D721Med (cell line): ENCODE measurements at regions not wholly inside any gene's neighbourhood (a gene's known extent, or its start where the extent isn't known, plus 50 kb on each side); places are given as distances from the start of the nearest gene placed in this dataset.

Experiments used
- DNase-seq: peaks from one replicate; pipeline ENCODE4 v3.0.0; 2011; ENCODE audit warnings: low spot score; ENCODE audit not compliant: insufficient read length
- FAIRE-seq: peaks from 2 replicates; lab custom pipeline; 2011; peaks lifted over from hg19 to GRCh38; lab: Jason Lieb, UNC
- TF ChIP-seq, protein P1 (sequence below): IDR thresholded peaks from 2 replicates; pipeline ENCODE4 v1.5.1; 2012; ENCODE audit warnings: mild to moderate bottlenecking, control low read depth; ENCODE audit not compliant: insufficient read depth; ENCODE audit errors: missing control alignments

DNA sequence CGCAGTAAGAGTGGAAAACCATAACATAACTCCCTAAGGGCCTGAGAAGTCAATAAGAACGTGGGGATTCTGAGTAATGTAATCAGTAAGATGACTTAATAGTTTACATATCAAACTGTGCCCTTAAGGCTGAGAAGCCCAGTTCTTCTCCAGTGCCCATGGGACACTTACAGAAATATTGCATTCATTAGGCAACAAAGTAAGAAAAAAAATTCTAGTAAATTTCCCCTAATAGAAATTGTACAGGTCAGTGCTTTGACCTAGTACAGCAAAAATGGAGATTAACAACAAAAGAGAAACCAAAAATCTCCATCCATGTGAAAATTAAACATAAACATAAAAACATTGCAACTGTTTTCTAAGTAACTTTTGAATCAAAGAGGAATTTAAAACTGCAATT is 139.8 kb upstream of the HS6ST1 start:
- no peak for DNase-seq
- FAIRE-seq = no peak
- TF ChIP-seq, protein P1, sequence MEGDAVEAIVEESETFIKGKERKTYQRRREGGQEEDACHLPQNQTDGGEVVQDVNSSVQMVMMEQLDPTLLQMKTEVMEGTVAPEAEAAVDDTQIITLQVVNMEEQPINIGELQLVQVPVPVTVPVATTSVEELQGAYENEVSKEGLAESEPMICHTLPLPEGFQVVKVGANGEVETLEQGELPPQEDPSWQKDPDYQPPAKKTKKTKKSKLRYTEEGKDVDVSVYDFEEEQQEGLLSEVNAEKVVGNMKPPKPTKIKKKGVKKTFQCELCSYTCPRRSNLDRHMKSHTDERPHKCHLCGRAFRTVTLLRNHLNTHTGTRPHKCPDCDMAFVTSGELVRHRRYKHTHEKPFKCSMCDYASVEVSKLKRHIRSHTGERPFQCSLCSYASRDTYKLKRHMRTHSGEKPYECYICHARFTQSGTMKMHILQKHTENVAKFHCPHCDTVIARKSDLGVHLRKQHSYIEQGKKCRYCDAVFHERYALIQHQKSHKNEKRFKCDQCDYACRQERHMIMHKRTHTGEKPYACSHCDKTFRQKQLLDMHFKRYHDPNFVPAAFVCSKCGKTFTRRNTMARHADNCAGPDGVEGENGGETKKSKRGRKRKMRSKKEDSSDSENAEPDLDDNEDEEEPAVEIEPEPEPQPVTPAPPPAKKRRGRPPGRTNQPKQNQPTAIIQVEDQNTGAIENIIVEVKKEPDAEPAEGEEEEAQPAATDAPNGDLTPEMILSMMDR = no peak

DNA sequence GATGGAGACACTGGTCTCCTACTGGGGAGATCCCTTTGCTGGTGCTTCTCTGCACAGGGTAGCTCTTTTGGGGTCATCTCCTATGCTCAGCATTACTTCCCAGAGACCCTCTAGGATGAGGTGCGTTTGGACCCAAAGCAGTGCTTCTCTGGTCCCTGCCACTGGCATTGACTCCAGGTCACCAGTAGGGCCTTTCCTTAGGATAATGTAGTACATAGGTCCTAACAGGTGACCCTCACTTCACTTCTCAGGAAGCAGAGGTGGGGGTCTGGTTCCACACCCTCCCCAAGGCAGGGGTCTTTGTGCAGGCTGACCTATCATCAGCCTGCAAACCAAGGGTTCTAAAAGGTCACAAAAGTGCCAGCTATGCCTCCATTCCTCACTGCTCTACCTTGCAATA is 145.8 kb upstream of the HS6ST1 start:
- TF ChIP-seq, protein P1 = no peak
- no peak for FAIRE-seq
- DNase-seq = no peak

DNA sequence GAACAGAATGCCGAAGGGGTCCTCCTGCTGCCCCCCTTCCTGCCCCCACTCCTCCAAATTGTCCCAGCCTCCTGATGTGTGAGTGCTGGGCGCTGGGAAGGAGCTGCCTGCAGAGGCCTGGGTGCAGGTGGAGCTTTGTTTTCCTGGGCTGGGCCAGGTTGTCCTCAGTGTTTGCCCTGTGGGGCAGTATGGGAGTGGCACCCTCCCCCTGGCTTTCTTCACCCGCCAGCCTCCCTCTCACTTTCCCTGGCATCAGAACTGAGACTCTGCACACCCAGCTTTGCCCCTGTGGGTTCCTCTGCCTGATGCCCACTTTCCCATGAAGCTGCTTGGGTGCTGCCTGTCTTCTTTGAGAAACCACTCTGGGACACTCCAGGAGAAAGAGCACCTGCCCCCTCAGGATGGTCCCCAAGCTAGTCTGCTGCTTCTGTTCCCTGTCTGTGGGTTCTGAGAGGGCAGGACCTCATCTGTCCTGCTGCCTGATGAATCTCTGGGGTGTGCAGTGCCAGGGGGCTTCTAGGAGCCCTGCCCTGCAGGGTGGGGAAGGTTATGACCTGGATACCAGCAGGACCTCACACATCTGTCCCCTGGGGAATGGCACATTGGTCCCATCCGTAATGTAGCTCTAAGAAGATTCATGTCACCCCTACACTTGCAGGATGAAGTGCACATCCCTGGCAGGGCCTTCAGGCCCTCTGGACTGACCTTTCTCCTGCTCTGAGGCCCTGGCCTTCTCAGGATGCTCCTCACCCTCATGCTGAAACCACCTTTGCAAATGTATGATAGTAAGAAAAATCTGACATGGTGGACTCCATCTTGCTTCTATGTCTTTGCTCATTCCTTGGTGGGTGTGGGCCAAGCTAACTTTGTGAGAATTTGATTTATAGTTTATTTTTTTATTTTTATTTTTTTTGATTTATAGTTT is 146.8 kb upstream of the HS6ST1 start:
- no peak for DNase-seq
- no peak for FAIRE-seq
- TF ChIP-seq, protein P1 = no peak

DNA sequence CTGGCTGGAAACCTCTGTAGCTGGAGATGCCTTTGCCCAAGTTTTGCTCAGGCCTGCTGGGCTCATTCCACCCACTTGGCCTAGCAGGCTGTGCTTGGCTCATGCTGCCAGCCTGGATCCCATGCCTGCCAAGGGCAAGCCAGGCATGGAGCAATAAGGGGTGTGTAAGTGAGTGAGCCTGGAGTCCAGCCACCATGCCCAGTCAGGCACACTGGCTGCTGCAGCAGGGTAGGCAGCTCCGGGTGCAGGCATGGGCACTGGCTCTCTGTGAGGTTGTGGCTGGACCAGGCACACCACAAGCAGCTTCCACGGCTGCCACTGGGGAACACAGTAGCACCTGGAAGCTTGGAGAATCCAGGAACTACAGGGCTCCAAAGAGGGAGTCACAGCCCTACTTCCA is 147.7 kb upstream of the HS6ST1 start:
- FAIRE-seq (no peak), DNase-seq (no peak)
- TF ChIP-seq, protein P1 = no peak

DNA sequence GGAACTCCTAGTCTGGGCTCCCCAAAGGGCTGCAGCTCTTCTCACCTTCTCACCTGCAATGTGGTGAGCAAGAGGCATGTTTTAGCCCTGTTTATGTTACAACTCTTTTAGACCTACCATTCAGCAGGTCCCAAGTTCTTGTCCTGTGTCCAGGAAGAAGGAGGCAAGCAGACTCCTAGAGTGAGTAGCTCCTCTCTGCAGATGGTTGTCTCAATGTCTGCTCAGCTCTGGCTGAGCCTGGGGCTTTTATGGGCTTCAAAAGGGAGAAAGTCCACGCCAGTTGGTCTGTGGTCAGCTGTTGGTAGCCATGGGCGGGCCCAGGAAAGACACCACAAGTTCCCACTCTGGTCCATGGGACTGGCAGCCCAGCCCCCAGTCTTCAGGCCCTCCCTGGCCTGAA is 148.1 kb upstream of the HS6ST1 start:
- TF ChIP-seq, protein P1 = no peak
- FAIRE-seq = no peak
- no peak for DNase-seq

DNA sequence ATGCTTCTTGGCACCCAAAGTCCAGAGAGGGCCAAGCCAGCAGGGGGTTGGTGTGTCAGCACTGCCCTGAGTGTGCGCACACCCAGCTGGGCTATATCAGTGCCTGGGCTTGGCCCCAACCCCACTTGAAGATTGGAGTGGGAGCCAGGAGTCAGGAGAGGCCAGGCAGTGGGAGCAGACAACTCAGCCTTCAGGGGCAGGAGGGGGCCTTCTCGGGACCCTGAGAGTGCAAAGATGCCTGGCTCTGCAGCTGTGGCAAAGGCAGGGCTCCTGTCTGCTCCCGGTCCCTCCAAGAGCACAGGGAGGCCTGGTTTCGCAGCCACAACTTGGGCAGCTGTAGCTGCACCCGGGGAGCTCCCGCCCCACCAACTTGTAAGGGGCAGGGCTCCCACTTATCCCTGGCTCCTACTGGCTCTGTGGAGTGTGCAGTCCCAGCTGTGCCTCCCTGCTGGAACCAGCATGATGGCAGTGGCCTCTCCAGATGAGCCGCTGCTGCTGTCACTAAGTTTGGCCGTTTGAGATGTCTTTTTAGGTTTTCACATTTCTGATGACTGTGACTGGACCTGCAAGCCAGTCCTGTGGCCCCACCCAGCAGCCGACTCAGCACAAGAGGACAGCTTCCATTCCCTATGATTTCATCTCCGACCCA is 148.8 kb upstream of the HS6ST1 start:
- no peak for FAIRE-seq

More for the DNA sequence above, 148.8 kb upstream of the HS6ST1 start:
- DNase-seq = no peak
- TF ChIP-seq, protein P1 = no peak
